Activated CD8-positive, alpha-beta T cell treated with anti-CD3 and anti-CD28 coated beads for 36 hours (primary cell): ENCODE measurements at regions not wholly inside any gene's neighbourhood (a gene's known extent, or its start where the extent isn't known, plus 50 kb on each side); places are given as distances from the start of the nearest gene placed in this dataset.

ENCODE experiments used
- ATAC-seq: fragments of 200-7000 bp; cut with Tn5 transposase; one replicate; pipeline ENCODE4 v1.10.0; 2021; ENCODE audit warnings: mild to moderate bottlenecking, moderate library complexity
- CTCF ChIA-PET: fragments of 350-600 bp; sonication (Branson Sonifier 250); formaldehyde crosslinking; loops from one replicate; lab custom pipeline; 2021; ENCODE audit warnings: antibody characterized with exemption; lab: Charles Lee
- POLR2A ChIA-PET: fragments of 350-600 bp; sonication (Branson Sonifier 250); formaldehyde crosslinking; loops from one replicate; lab custom pipeline; 2021; ENCODE audit warnings: antibody characterized with exemption; lab: Charles Lee
- DNase-seq: peaks from one replicate; pipeline ENCODE4 v3.0.0-alpha.2; 2020
- H3K27ac Mint-ChIP-seq: one replicate; pipeline ENCODE4 v1.8.0; 2021; ENCODE audit warnings: mild to moderate bottlenecking, mixed read lengths
- H3K27me3 Mint-ChIP-seq: one replicate; pipeline ENCODE4 v1.8.0; 2021; ENCODE audit warnings: mixed read lengths
- H3K36me3 Mint-ChIP-seq: one replicate; pipeline ENCODE4 v1.8.0; 2021; ENCODE audit warnings: low read depth, mixed read lengths
- H3K4me1 Mint-ChIP-seq: one replicate; pipeline ENCODE4 v1.8.0; 2021; ENCODE audit warnings: low read depth, mixed read lengths
- H3K4me3 Mint-ChIP-seq: one replicate; pipeline ENCODE4 v1.8.0; 2021; ENCODE audit warnings: mild to moderate bottlenecking, moderate library complexity, mixed read lengths
- H3K9me3 Mint-ChIP-seq: one replicate; pipeline ENCODE4 v1.8.0; 2021; ENCODE audit warnings: mixed read lengths
- intact Hi-C: fragments of 100-400 bp; cut with micrococcal nuclease; formaldehyde crosslinking; loops from one replicate; pipeline ENCODE4 v1.10.0; 2022
- TF ChIP-seq, protein P1 (sequence below): fragments of 200-600 bp; IDR thresholded peaks from one replicate; pipeline ENCODE4 v1.8.0; 2022; ENCODE audit warnings: antibody characterized with exemption, mild to moderate bottlenecking

DNA sequence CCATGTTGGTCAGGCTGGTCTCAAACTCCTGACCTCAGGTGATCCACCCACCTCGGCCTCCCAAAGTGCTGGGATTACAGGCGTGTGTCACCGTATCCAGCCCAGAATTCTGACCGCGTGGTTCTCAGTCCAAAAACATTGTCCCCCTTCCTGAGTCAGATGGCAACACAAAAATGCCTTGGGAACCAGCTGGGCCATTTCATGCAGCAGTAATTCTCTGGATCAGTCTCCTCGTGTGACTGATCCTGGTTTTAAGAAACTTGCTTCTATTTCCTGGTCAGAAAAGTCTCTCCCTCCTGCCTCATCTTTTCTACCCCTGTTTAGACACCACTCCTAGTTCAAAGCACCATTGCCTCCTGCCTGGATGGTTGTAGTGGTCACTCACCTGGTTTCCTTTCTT, 60.9 kb upstream of the USP29 start:
- H3K9me3 Mint-ChIP-seq, result peaks cover 38% of the 10 kb centered on the region
- H3K4me1 Mint-ChIP-seq, result no peaks in the 10 kb centered on the region
- no peak for ATAC-seq
- no peak for DNase-seq
- H3K27me3 Mint-ChIP-seq, result no peaks in the 10 kb centered on the region
- POLR2A ChIA-PET, result no interaction called here
- no peak overlapping the region for H3K4me3 Mint-ChIP-seq
- TF ChIP-seq, protein P1, sequence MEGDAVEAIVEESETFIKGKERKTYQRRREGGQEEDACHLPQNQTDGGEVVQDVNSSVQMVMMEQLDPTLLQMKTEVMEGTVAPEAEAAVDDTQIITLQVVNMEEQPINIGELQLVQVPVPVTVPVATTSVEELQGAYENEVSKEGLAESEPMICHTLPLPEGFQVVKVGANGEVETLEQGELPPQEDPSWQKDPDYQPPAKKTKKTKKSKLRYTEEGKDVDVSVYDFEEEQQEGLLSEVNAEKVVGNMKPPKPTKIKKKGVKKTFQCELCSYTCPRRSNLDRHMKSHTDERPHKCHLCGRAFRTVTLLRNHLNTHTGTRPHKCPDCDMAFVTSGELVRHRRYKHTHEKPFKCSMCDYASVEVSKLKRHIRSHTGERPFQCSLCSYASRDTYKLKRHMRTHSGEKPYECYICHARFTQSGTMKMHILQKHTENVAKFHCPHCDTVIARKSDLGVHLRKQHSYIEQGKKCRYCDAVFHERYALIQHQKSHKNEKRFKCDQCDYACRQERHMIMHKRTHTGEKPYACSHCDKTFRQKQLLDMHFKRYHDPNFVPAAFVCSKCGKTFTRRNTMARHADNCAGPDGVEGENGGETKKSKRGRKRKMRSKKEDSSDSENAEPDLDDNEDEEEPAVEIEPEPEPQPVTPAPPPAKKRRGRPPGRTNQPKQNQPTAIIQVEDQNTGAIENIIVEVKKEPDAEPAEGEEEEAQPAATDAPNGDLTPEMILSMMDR, result no peak
- H3K27ac Mint-ChIP-seq, result no peak overlapping the region
- H3K36me3 Mint-ChIP-seq, result no peaks in the 10 kb centered on the region
- intact Hi-C loops, result no loop called here
- CTCF ChIA-PET, result no interaction called here

DNA sequence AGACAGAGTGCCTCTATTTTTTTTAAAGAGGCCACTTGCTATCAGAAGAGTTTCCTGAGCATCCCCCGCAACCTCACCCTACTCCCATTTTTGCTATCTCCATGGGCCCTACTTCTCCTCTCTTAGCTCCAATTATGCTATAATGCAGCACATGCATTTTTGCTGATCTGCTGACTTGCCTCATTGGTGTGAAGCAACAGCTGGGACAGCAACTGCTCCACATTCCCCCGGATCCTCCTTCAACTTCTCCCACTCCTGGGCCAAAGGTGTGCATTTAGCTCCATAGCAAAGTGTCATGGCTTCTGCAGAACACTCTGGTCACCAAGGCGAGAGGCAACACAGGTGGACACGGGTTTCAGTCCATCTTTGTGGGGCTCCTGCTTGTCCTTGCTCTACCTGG, 56.7 kb upstream of the USP29 start:
- Mint-ChIP-seq H3K27me3 (no peaks in the 10 kb centered on the region), H3K36me3 (peaks cover 2% of the 10 kb centered on the region), H3K9me3 (peaks cover 38% of the 10 kb centered on the region), H3K4me3 (no peak overlapping the region), H3K4me1 (no peaks in the 10 kb centered on the region), H3K27ac (no peak overlapping the region)
- ATAC-seq (no peak), DNase-seq (no peak)
- intact Hi-C loops, result no loop called here
- ChIA-PET CTCF (no interaction called here), POLR2A (no interaction called here)
- TF ChIP-seq, protein P1, result no peak

DNA sequence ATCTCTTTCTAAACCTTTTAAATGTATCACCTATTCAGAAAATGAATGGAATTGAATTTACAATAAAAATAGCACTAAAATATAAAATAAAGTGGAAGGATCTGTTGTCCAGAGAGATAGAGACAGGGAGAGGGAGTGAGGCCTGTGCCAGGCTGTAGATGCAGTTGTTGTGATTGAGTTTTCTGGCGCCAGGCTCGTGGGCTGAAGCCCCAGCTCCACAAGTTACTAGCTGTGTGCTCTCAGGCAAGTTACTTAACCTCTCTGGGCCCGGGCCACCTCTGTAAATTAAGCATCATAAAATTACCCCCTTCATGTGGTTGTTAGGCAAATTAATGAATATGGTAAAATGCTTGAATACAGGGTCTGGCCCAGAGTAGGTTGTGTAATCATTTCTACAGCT, 52.3 kb upstream of the USP29 start:
- no peak overlapping the region for H3K4me3 Mint-ChIP-seq
- intact Hi-C loops, result no loop called here
- peaks cover 2% of the 10 kb centered on the region for H3K36me3 Mint-ChIP-seq
- TF ChIP-seq, protein P1, result no peak
- no peaks in the 10 kb centered on the region for H3K4me1 Mint-ChIP-seq
- ChIA-PET POLR2A (no interaction called here), CTCF (no interaction called here)
- ATAC-seq, result no peak
- no peak overlapping the region for H3K27ac Mint-ChIP-seq
- no peak for DNase-seq
- peaks cover 37% of the 10 kb centered on the region for H3K9me3 Mint-ChIP-seq
- no peaks in the 10 kb centered on the region for H3K27me3 Mint-ChIP-seq

DNA sequence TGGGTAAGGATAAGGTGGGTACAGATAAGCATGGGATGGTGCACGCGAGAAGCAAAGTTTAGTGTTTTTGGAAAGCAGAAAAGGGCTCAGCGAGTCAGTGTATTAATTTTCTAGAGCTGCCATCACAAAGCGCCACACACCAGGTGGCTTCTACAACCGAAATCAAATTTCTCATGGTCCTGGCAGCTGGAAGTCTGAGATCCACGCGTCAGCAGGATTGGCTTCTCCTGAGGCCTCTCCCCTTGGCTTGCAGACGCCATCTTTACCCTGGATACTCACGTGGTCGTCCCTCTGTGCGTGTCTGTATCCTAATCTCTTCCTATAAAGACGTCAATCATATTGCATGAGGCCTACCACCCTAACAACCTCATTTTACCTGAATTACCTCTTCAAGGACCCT, 51.5 kb upstream of the USP29 start:
- Mint-ChIP-seq H3K27ac (no peak overlapping the region), H3K9me3 (peaks cover 36% of the 10 kb centered on the region), H3K36me3 (peaks cover 2% of the 10 kb centered on the region), H3K27me3 (no peaks in the 10 kb centered on the region), H3K4me1 (no peaks in the 10 kb centered on the region), H3K4me3 (no peak overlapping the region)
- intact Hi-C loops, result no loop called here
- ATAC-seq, result no peak
- TF ChIP-seq, protein P1, result no peak
- DNase-seq, result no peak
- POLR2A ChIA-PET, result no interaction called here
- CTCF ChIA-PET, result no interaction called here

DNA sequence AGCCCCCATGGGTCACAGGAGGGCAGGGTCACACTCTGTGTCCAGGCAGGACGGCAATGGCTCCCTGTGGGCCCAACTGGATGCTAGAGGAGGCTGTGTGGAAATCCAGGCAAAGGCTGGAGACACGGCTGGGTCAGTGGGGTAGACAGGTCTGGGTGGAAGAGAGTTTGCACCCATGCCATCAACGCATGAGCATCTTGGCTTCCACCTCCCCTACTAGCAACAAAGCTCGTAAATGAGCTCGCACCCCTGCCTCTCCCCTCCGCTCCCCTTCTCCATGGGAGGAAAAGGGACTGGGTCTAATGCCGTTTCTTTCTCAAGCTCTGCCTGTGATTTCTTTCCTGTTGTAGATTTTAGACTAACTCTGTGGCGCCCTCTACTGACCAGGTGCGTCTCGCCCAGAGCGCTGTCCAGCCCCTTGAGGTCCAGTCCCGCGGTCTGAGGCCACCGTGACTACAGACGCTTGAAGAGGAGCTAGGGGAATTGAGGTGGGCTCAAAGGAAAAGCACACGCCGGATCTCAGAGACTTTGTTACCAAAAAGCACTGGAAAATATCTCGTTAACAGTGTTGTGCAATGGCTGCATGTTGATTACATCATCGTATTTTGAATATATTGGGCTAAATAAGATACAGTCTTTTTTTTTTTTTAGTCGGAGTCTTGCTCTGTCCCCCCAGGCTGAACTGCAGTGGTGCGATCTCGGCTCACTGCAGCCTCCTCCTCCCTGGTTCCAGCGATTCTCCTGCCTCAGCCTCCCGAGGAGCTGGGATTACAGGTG, 50.7 kb upstream of the USP29 start:
- DNase-seq, result peak; percentile 24
- TF ChIP-seq, protein P1, result no peak
- peaks cover 29% of the 10 kb centered on the region for H3K9me3 Mint-ChIP-seq
- no peaks in the 10 kb centered on the region for H3K4me1 Mint-ChIP-seq
- no peaks in the 10 kb centered on the region for H3K27me3 Mint-ChIP-seq
- ChIA-PET CTCF (no interaction called here), POLR2A (no interaction called here)
- intact Hi-C loops, result no loop called here
- peaks cover 2% of the 10 kb centered on the region for H3K36me3 Mint-ChIP-seq
- no peak for ATAC-seq
- H3K27ac Mint-ChIP-seq, result no peak overlapping the region
- no peak overlapping the region for H3K4me3 Mint-ChIP-seq
